Effector memory CD8-positive, alpha-beta T cell (primary cell): ENCODE measurements at regions not wholly inside any gene's neighbourhood (a gene's known extent, or its start where the extent isn't known, plus 50 kb on each side); places are given as distances from the start of the nearest gene placed in this dataset.
"Not testable (repeated sequence)": the region's sequence is repeated elsewhere in the genome, so short reads cannot be mapped to it uniquely, and the experiment has no call there.

ENCODE experiments used
- ATAC-seq: fragments of 150-1000 bp; cut with Tn5 transposase; replicated peaks from 2 replicates; pipeline ENCODE4 v1.10.0; 2021; ENCODE audit warnings: mild to moderate bottlenecking, moderate library complexity
- DNase-seq, 3 experiments: peaks; one replicate each; pipeline ENCODE4 v3.0.0; 2021
- H3K27ac Mint-ChIP-seq, 2 donors: one replicate each; pipeline ENCODE4 v1.8.0; 2022; ENCODE audit warnings: mild to moderate bottlenecking in 2 of 2, mixed read lengths in 2 of 2, moderate library complexity in 2 of 2
- H3K27me3 Mint-ChIP-seq, 2 donors: one replicate each; pipeline ENCODE4 v1.8.0; 2022; ENCODE audit warnings: mixed read lengths in 2 of 2
- H3K36me3 Mint-ChIP-seq: one replicate; pipeline ENCODE4 v1.8.0; 2022; ENCODE audit warnings: mild to moderate bottlenecking, moderate library complexity, mixed read lengths; ENCODE audit not compliant: insufficient read depth
- H3K4me1 Mint-ChIP-seq, 2 donors: one replicate each; pipeline ENCODE4 v1.8.0; 2022; ENCODE audit warnings: low read depth in 2 of 2, mixed read lengths in 2 of 2
- H3K4me3 Mint-ChIP-seq, 2 donors: one replicate each; pipeline ENCODE4 v1.8.0; 2022; ENCODE audit warnings: mild to moderate bottlenecking in 2 of 2, mixed read lengths in 2 of 2, moderate library complexity in 2 of 2
- H3K9me3 Mint-ChIP-seq, 2 donors: one replicate each; pipeline ENCODE4 v1.8.0; 2022; ENCODE audit warnings: mixed read lengths in 2 of 2

- Mint-ChIP-seq H3K36me3 (no peaks in the 10 kb centered on the region), H3K4me3 (no peak overlapping the region), H3K4me1 (no peaks in the 10 kb centered on the region), H3K27me3 (no peaks in the 10 kb centered on the region), H3K27ac (no peak overlapping the region), H3K9me3 (peaks cover 0 to 1% of the 10 kb centered on the region in 2 donors)
- no peak for DNase-seq
- ATAC-seq: no peak
Measured at GRCh38 chr13:90455067-90455466, 892.4 kb upstream of the MIR17HG start.

GRCh38 chr13:90455823-90456222 is 891.7 kb upstream of the MIR17HG start:
- Mint-ChIP-seq H3K9me3 (peaks cover 0 to 1% of the 10 kb centered on the region in 2 donors), H3K27ac (no peak overlapping the region), H3K27me3 (no peaks in the 10 kb centered on the region), H3K4me3 (no peak overlapping the region), H3K36me3 (no peaks in the 10 kb centered on the region), H3K4me1 (no peaks in the 10 kb centered on the region)
- DNase-seq (no peak), ATAC-seq (no peak)

GRCh38 chr13:90461398-90461797 is 886.1 kb upstream of the MIR17HG start:
- ATAC-seq (no peak), DNase-seq (no peak)
- Mint-ChIP-seq H3K27me3 (no peaks in the 10 kb centered on the region), H3K4me3 (no peak overlapping the region), H3K27ac (no peak overlapping the region), H3K9me3 (peaks cover 4 to 8% of the 10 kb centered on the region in 2 donors), H3K4me1 (no peaks in the 10 kb centered on the region), H3K36me3 (no peaks in the 10 kb centered on the region)

- Mint-ChIP-seq H3K9me3 (peaks cover 5 to 14% of the 10 kb centered on the region in 2 donors), H3K27me3 (no peaks in the 10 kb centered on the region), H3K4me3 (no peak overlapping the region), H3K4me1 (no peaks in the 10 kb centered on the region), H3K36me3 (no peaks in the 10 kb centered on the region), H3K27ac (no peak overlapping the region)
- no peak for ATAC-seq
- DNase-seq: no peak
Measured at GRCh38 chr13:90477216-90477615, 870.3 kb upstream of the MIR17HG start.

- DNase-seq: no peak
- Mint-ChIP-seq H3K4me1 (no peaks in the 10 kb centered on the region), H3K27me3 (no peaks in the 10 kb centered on the region), H3K36me3 (no peaks in the 10 kb centered on the region), H3K27ac (no peak overlapping the region), H3K9me3 (peaks cover 11 to 20% of the 10 kb centered on the region in 2 donors), H3K4me3 (no peak overlapping the region)
- no peak for ATAC-seq
Measured at GRCh38 chr13:90483906-90484305, 863.6 kb upstream of the MIR17HG start.

GRCh38 chr13:90485436-90485835 is 862.1 kb upstream of the MIR17HG start:
- Mint-ChIP-seq H3K27me3 (no peaks in the 10 kb centered on the region), H3K27ac (no peak overlapping the region), H3K4me3 (no peak overlapping the region), H3K4me1 (no peaks in the 10 kb centered on the region), H3K36me3 (no peaks in the 10 kb centered on the region), H3K9me3 (peaks cover 11 to 16% of the 10 kb centered on the region in 2 donors)
- DNase-seq: no peak
- ATAC-seq: no peak

GRCh38 chr13:90492872-90493271 is 854.6 kb upstream of the MIR17HG start:
- H3K27ac Mint-ChIP-seq: no peak overlapping the region
- peaks cover 11 to 23% of the 10 kb centered on the region in 2 donors for H3K9me3 Mint-ChIP-seq
- no peaks in the 10 kb centered on the region for H3K27me3 Mint-ChIP-seq
- no peak overlapping the region for H3K4me3 Mint-ChIP-seq
- H3K36me3 Mint-ChIP-seq: no peaks in the 10 kb centered on the region
- ATAC-seq: no peak
- DNase-seq: no peak
- H3K4me1 Mint-ChIP-seq: no peaks in the 10 kb centered on the region

- Mint-ChIP-seq H3K4me3 (no peak overlapping the region), H3K27ac (no peak overlapping the region), H3K27me3 (no peaks in the 10 kb centered on the region), H3K9me3 (peaks cover 13 to 23% of the 10 kb centered on the region in 2 donors), H3K36me3 (no peaks in the 10 kb centered on the region), H3K4me1 (no peaks in the 10 kb centered on the region)
- DNase-seq (no peak), ATAC-seq (no peak)
Measured at GRCh38 chr13:90493667-90494066, 853.8 kb upstream of the MIR17HG start.

- ATAC-seq, H3K4me3 Mint-ChIP-seq, H3K4me1 Mint-ChIP-seq, H3K27me3 Mint-ChIP-seq, H3K27ac Mint-ChIP-seq, H3K36me3 Mint-ChIP-seq, DNase-seq: not testable (repeated sequence)
- H3K9me3 Mint-ChIP-seq: peaks cover 13 to 23% of the 10 kb centered on the region in 2 donors
Measured at GRCh38 chr13:90494849-90495248, 852.6 kb upstream of the MIR17HG start.

GRCh38 chr13:90498096-90498495 is 849.4 kb upstream of the MIR17HG start:
- Mint-ChIP-seq H3K4me3 (no peak overlapping the region), H3K9me3 (peaks cover 7 to 10% of the 10 kb centered on the region in 2 donors), H3K4me1 (no peaks in the 10 kb centered on the region), H3K27me3 (no peaks in the 10 kb centered on the region), H3K27ac (no peak overlapping the region), H3K36me3 (no peaks in the 10 kb centered on the region)
- ATAC-seq (no peak), DNase-seq (no peak)

- DNase-seq (no peak), ATAC-seq (no peak)
- peaks cover 7 to 11% of the 10 kb centered on the region in 2 donors for H3K9me3 Mint-ChIP-seq
- H3K4me3 Mint-ChIP-seq: no peak overlapping the region
- no peak overlapping the region for H3K27ac Mint-ChIP-seq
- no peaks in the 10 kb centered on the region for H3K4me1 Mint-ChIP-seq
- no peaks in the 10 kb centered on the region for H3K27me3 Mint-ChIP-seq
- no peaks in the 10 kb centered on the region for H3K36me3 Mint-ChIP-seq
Measured at GRCh38 chr13:90498816-90499215, 848.7 kb upstream of the MIR17HG start.

GRCh38 chr13:90500569-90500968 is 846.9 kb upstream of the MIR17HG start:
- H3K36me3 Mint-ChIP-seq: no peaks in the 10 kb centered on the region
- no peaks in the 10 kb centered on the region for H3K4me1 Mint-ChIP-seq
- ATAC-seq (no peak), DNase-seq (no peak)
- peaks cover 0 to 12% of the 10 kb centered on the region in 2 donors for H3K9me3 Mint-ChIP-seq
- no peak overlapping the region for H3K27ac Mint-ChIP-seq
- no peak overlapping the region for H3K4me3 Mint-ChIP-seq
- H3K27me3 Mint-ChIP-seq: no peaks in the 10 kb centered on the region

GRCh38 chr13:90502153-90502552 is 845.3 kb upstream of the MIR17HG start:
- H3K36me3 Mint-ChIP-seq: no peaks in the 10 kb centered on the region
- ATAC-seq (no peak), DNase-seq (no peak)
- no peaks in the 10 kb centered on the region for H3K4me1 Mint-ChIP-seq
- H3K27me3 Mint-ChIP-seq: no peaks in the 10 kb centered on the region
- no peak overlapping the region for H3K27ac Mint-ChIP-seq
- peaks cover 0 to 11% of the 10 kb centered on the region in 2 donors for H3K9me3 Mint-ChIP-seq
- H3K4me3 Mint-ChIP-seq: no peak overlapping the region

- H3K36me3 Mint-ChIP-seq: no peaks in the 10 kb centered on the region
- H3K4me1 Mint-ChIP-seq: no peaks in the 10 kb centered on the region
- H3K9me3 Mint-ChIP-seq: peaks cover 0 to 10% of the 10 kb centered on the region in 2 donors
- H3K4me3 Mint-ChIP-seq: no peak overlapping the region
- ATAC-seq (no peak), DNase-seq (no peak)
- H3K27me3 Mint-ChIP-seq: no peaks in the 10 kb centered on the region
- H3K27ac Mint-ChIP-seq: no peak overlapping the region
Measured at GRCh38 chr13:90502762-90503161, 844.7 kb upstream of the MIR17HG start.

GRCh38 chr13:90510319-90510718 is 837.2 kb upstream of the MIR17HG start:
- Mint-ChIP-seq H3K9me3 (peaks cover 0 to 5% of the 10 kb centered on the region in 2 donors), H3K27ac (no peak overlapping the region), H3K4me1 (no peaks in the 10 kb centered on the region), H3K36me3 (no peaks in the 10 kb centered on the region), H3K27me3 (no peaks in the 10 kb centered on the region), H3K4me3 (no peak overlapping the region)
- ATAC-seq: no peak
- DNase-seq: no peak
